NT2/D1 (cell line): ENCODE measurements at regions not wholly inside any gene's neighbourhood (a gene's known extent, or its start where the extent isn't known, plus 50 kb on each side); places are given as distances from the start of the nearest gene placed in this dataset.

Experiments
- YY1 ChIP-seq: IDR thresholded peaks from 2 replicates; pipeline ENCODE4 v1.6.1; 2011; ENCODE audit not compliant: insufficient read length, insufficient read depth
- ZNF274 ChIP-seq: IDR thresholded peaks from 2 replicates; pipeline ENCODE4 v1.6.1; 2011; ENCODE audit warnings: mild to moderate bottlenecking, low read depth, low read length

DNA sequence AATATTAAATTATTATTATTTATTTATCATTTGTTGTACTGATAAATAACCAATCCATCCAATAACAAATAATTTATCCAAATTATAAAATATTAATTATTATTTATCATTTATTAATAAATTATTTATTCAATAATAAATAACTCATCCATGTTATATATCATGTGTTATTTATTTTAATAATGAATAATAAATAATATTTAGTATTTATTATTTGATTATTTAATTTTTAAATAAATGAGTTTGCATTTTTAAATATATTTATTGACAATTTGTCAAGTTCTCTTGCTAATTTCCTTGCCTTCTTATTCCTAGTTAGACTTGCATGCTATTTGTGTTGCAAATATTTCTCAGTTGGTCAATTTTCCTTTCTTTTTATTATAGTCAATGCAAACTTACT, 995.4 kb downstream of the TSN start:
- TF ChIP-seq ZNF274 (no peak), YY1 (no peak)
